CD4-positive, alpha-beta T cell treated with Interleukin-17A for 1 hour (primary cell): ENCODE measurements at regions not wholly inside any gene's neighbourhood (a gene's known extent, or its start where the extent isn't known, plus 50 kb on each side); places are given as distances from the start of the nearest gene placed in this dataset.

ENCODE experiments used
- DNase-seq: peaks from one replicate; pipeline ENCODE4 v3.0.0-alpha.2; 2020

GRCh38 chr4:10173754-10174749 is 57.5 kb upstream of the WDR1 start:
- no peak for DNase-seq

GRCh38 chr4:10173037-10173753 is 56.6 kb upstream of the WDR1 start:
- no peak for DNase-seq

GRCh38 chr4:10172278-10172921 is 55.8 kb upstream of the WDR1 start:
- DNase-seq, result no peak

GRCh38 chr4:10171055-10171454 is 54.5 kb upstream of the WDR1 start:
- no peak for DNase-seq

- no peak for DNase-seq
Measured at GRCh38 chr4:10169839-10170387, 53.3 kb upstream of the WDR1 start.

GRCh38 chr4:10168151-10168550 is 51.6 kb upstream of the WDR1 start:
- DNase-seq, result no peak

- DNase-seq, result no peak
Measured at GRCh38 chr4:10167201-10167600, 50.6 kb upstream of the WDR1 start.
